ENCODE measurements at regions not wholly inside any gene's neighbourhood (a gene's known extent, or its start where the extent isn't known, plus 50 kb on each side); places are given as distances from the start of the nearest gene placed in this dataset.

DNA sequence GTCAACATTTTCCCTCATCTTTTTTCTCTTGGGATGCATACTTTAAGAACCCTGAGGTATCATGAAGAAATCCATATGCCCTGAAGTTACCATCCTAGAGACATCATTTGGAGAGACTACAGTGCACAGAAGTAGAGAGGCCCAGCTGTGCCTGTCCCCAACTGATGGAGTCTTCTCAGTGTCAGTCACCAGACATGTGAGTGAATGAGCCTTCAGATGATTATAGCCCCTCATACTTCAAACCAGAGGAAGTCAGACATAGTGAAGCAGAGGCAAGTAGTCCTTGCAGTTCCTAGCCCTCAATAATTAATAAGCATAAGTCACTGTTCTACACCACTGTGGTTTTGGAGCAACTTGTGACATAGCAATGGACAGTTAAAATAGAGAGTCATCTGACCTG, 194.4 kb upstream of the ITGA4 start:
- H4K20me1 ChIP-seq (ENCODE audit: insufficient read depth, low read length) = no peaks in the 10 kb centered on the region
- H3K79me2 ChIP-seq (ENCODE audit: insufficient read depth, low read length) = no peaks in the 10 kb centered on the region
- H3K27me3 ChIP-seq (ENCODE audit: control insufficient read depth in 1 of 2, insufficient read depth in 2 of 2, low read length in 2 of 2) = no peaks in the 10 kb centered on the region
- DNase-seq (ENCODE audit: low spot score) = no peak
- ATAC-seq = no peak
- FAIRE-seq = no peak
- no peaks in the 10 kb centered on the region for H3K4me1 ChIP-seq (ENCODE audit: insufficient read depth, low read length)
- H3K9ac ChIP-seq (ENCODE audit: insufficient read depth, low read depth, low read length) = no peak overlapping the region
- TF ChIP-seq GABPB1 (CRISPR knock-in tag; IDR thresholded peaks at IDR 0.05) (no peak), KAT7 (CRISPR knock-in tag; IDR thresholded peaks at IDR 0.05; ENCODE audit: borderline replicate concordance) (no peak), SIX4 (CRISPR knock-in tag; IDR thresholded peaks at IDR 0.05) (no peak), HNF4G (IDR thresholded peaks at IDR 0.05; ENCODE audit: borderline replicate concordance, low read depth, low read length) (no peak), HNF4G (CRISPR knock-in tag; IDR thresholded peaks at IDR 0.05; ENCODE audit: borderline replicate concordance, low read depth) (no peak)
- no peak overlapping the region for H3K27ac ChIP-seq (ENCODE audit: extremely low read length, insufficient read depth, low read length)
- no TSS peak for BruUV-seq (replicated peaks)
- H3K4me2 ChIP-seq (ENCODE audit: low read depth, low read length) = no peak overlapping the region
- intact Hi-C loops (cut with micrococcal nuclease; ENCODE audit: unreplicated experiment) = no loop called here
- H3K4me3 ChIP-seq (replicated peaks in 1 of 3; ENCODE audit: insufficient read depth in 1 of 3, low read depth in 2 of 3, low read length in 3 of 3) = no peak overlapping the region
- no peaks in the 10 kb centered on the region for H3K36me3 ChIP-seq (replicated peaks in 1 of 2; ENCODE audit: control insufficient read depth in 1 of 2, insufficient read depth in 2 of 2, low read length in 2 of 2)
- CTCF ChIA-PET (ENCODE audit: low intra/inter-chr PET ratio, low total read pairs) = no interaction called here
- in situ Hi-C loops (cut with HindIII; ENCODE audit: extremely low pct_ligation_motif_present, low pct_unique_long_range_greater_than_20kb) = no loop called here
- no peak overlapping the region for H2AFZ ChIP-seq (ENCODE audit: low read length)
- no peaks in the 10 kb centered on the region for H3K9me3 ChIP-seq (ENCODE audit: low read length)
- POLR2A ChIA-PET = no interaction called here

- Histone ChIP-seq H3K27me3 (ENCODE audit: control insufficient read depth in 1 of 2, insufficient read depth in 2 of 2, low read length in 2 of 2) (no peaks in the 10 kb centered on the region), H3K79me2 (ENCODE audit: insufficient read depth, low read length) (no peaks in the 10 kb centered on the region), H3K4me3 (replicated peaks in 1 of 3; ENCODE audit: insufficient read depth in 1 of 3, low read depth in 2 of 3, low read length in 3 of 3) (no peak overlapping the region), H2AFZ (ENCODE audit: low read length) (no peak overlapping the region), H4K20me1 (ENCODE audit: insufficient read depth, low read length) (no peaks in the 10 kb centered on the region), H3K27ac (ENCODE audit: extremely low read length, insufficient read depth, low read length) (no peak overlapping the region), H3K9me3 (ENCODE audit: low read length) (no peaks in the 10 kb centered on the region), H3K36me3 (replicated peaks in 1 of 2; ENCODE audit: control insufficient read depth in 1 of 2, insufficient read depth in 2 of 2, low read length in 2 of 2) (no peaks in the 10 kb centered on the region), H3K4me2 (ENCODE audit: low read depth, low read length) (no peak overlapping the region), H3K4me1 (ENCODE audit: insufficient read depth, low read length) (no peaks in the 10 kb centered on the region), H3K9ac (ENCODE audit: insufficient read depth, low read depth, low read length) (no peak overlapping the region)
- no peak for ATAC-seq
- intact Hi-C loops (cut with micrococcal nuclease; ENCODE audit: unreplicated experiment) (no loop called here), in situ Hi-C loops (cut with HindIII; ENCODE audit: extremely low pct_ligation_motif_present, low pct_unique_long_range_greater_than_20kb) (no loop called here)
- TF ChIP-seq CHCHD3 (CRISPR knock-in tag; IDR thresholded peaks at IDR 0.05) (no peak), DNMT3B (CRISPR knock-in tag; conservative IDR thresholded peaks at IDR 0.05) (no peak)
- TF ChIP-seq, protein P1, sequence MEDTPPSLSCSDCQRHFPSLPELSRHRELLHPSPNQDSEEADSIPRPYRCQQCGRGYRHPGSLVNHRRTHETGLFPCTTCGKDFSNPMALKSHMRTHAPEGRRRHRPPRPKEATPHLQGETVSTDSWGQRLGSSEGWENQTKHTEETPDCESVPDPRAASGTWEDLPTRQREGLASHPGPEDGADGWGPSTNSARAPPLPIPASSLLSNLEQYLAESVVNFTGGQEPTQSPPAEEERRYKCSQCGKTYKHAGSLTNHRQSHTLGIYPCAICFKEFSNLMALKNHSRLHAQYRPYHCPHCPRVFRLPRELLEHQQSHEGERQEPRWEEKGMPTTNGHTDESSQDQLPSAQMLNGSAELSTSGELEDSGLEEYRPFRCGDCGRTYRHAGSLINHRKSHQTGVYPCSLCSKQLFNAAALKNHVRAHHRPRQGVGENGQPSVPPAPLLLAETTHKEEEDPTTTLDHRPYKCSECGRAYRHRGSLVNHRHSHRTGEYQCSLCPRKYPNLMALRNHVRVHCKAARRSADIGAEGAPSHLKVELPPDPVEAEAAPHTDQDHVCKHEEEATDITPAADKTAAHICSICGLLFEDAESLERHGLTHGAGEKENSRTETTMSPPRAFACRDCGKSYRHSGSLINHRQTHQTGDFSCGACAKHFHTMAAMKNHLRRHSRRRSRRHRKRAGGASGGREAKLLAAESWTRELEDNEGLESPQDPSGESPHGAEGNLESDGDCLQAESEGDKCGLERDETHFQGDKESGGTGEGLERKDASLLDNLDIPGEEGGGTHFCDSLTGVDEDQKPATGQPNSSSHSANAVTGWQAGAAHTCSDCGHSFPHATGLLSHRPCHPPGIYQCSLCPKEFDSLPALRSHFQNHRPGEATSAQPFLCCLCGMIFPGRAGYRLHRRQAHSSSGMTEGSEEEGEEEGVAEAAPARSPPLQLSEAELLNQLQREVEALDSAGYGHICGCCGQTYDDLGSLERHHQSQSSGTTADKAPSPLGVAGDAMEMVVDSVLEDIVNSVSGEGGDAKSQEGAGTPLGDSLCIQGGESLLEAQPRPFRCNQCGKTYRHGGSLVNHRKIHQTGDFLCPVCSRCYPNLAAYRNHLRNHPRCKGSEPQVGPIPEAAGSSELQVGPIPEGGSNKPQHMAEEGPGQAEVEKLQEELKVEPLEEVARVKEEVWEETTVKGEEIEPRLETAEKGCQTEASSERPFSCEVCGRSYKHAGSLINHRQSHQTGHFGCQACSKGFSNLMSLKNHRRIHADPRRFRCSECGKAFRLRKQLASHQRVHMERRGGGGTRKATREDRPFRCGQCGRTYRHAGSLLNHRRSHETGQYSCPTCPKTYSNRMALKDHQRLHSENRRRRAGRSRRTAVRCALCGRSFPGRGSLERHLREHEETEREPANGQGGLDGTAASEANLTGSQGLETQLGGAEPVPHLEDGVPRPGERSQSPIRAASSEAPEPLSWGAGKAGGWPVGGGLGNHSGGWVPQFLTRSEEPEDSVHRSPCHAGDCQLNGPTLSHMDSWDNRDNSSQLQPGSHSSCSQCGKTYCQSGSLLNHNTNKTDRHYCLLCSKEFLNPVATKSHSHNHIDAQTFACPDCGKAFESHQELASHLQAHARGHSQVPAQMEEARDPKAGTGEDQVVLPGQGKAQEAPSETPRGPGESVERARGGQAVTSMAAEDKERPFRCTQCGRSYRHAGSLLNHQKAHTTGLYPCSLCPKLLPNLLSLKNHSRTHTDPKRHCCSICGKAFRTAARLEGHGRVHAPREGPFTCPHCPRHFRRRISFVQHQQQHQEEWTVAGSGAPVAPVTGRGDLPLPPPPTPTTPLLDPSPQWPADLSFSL (CRISPR knock-in tag; IDR thresholded peaks at IDR 0.05) = no peak
- TF ChIP-seq, protein P2, sequence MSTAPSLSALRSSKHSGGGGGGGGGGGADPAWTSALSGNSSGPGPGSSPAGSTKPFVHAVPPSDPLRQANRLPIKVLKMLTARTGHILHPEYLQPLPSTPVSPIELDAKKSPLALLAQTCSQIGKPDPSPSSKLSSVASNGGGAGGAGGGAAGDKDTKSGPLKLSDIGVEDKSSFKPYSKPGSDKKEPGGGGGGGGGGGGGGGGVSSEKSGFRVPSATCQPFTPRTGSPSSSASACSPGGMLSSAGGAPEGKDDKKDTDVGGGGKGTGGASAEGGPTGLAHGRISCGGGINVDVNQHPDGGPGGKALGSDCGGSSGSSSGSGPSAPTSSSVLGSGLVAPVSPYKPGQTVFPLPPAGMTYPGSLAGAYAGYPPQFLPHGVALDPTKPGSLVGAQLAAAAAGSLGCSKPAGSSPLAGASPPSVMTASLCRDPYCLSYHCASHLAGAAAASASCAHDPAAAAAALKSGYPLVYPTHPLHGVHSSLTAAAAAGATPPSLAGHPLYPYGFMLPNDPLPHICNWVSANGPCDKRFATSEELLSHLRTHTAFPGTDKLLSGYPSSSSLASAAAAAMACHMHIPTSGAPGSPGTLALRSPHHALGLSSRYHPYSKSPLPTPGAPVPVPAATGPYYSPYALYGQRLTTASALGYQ (CRISPR knock-in tag; IDR thresholded peaks at IDR 0.05) = no peak
- ChIA-PET POLR2A (no interaction called here), CTCF (ENCODE audit: low intra/inter-chr PET ratio, low total read pairs) (no interaction called here)
- 0% methylated on average over 1 of the region's 1 CpG for WGBS (ENCODE audit: low lambda C conversion rate)
- no peak for FAIRE-seq
- DNase-seq (ENCODE audit: low spot score) = no peak
- BruUV-seq (replicated peaks) = no TSS peak
Measured at GRCh38 chr2:181264001-181264400, 193.2 kb upstream of the ITGA4 start.

Data from HepG2 (cell line).